HCT116 (cell line): ENCODE measurements at regions not wholly inside any gene's neighbourhood (a gene's known extent, or its start where the extent isn't known, plus 50 kb on each side); places are given as distances from the start of the nearest gene placed in this dataset.

Source experiments
- ATAC-seq: fragments of 200-7000 bp; cut with Tn5 transposase; 2 replicates; pipeline ENCODE4 v1.9.1; 2020; ENCODE audit warnings: mild to moderate bottlenecking, moderate library complexity
- BruUV-seq: library from RNA; stranded (reverse); fragments of 400-500 nt; replicated peaks from 2 replicates; lab custom pipeline; 2021; lab: Mats Ljungman, UMichigan
- CTCF ChIA-PET: fragments of 300-600 bp; sonication (Branson Sonifier 250); formaldehyde crosslinking; loops from one replicate; lab custom pipeline; 2021; ENCODE audit warnings: antibody characterized with exemption; lab: Charles Lee
- POLR2A ChIA-PET: fragments of 300-600, 350-600 bp; sonication (Branson Sonifier 250); formaldehyde crosslinking; loops from one replicate; lab custom pipeline; 2021; ENCODE audit warnings: antibody characterized with exemption; lab: Charles Lee
- RAD21 ChIA-PET, 2 experiments: fragments of 300-600 bp; sonication (Branson Sonifier 250); formaldehyde crosslinking; loops; one replicate each; lab custom pipeline; 2023; ENCODE audit warnings: low total read pairs in 2 of 2; ENCODE audit not compliant: uncharacterized antibody in 2 of 2, unreplicated experiment in 2 of 2, low non-redundant PET in 1 of 2; lab: Charles Lee
- DNase-seq: peaks from one replicate; pipeline ENCODE4 v3.0.0-alpha.2; 2010; ENCODE audit warnings: low read depth, low spot score
- H2AFZ ChIP-seq: fragments of 200-600 bp; shearing (Covaris generic), sonication (generic); 2 replicates; pipeline ENCODE4 v1.6.1; 2017; ENCODE audit warnings: low read depth, mixed run types, mixed read lengths, antibody characterized with exemption, low read length; ENCODE audit not compliant: poor library complexity, severe bottlenecking
- H3K27ac ChIP-seq: 2 replicates; pipeline ENCODE4 v1.5.1; 2012; ENCODE audit warnings: low read depth, low read length
- H3K27me3 ChIP-seq: fragments of 200-600 bp; sonication (generic); 2 replicates; pipeline ENCODE4 v1.6.1; 2016; ENCODE audit warnings: mixed run types, low read length, mixed read lengths; ENCODE audit not compliant: insufficient read depth
- H3K36me3 ChIP-seq, 2 experiments: fragments of 200-500 bp in 1 of 2; fragments of 200-600 bp in 1 of 2; sonication (Bioruptor generic) in 1 of 2; sonication (generic) in 1 of 2; 2 replicates each; pipeline versions ENCODE4 v1.5.1 to v1.6.1; 2014 to 2016; ENCODE audit warnings: low read length in 2 of 2, inconsistent platforms in 1 of 2, mixed read lengths in 1 of 2, mixed run types in 1 of 2; ENCODE audit not compliant: insufficient read depth in 2 of 2, control insufficient read depth in 1 of 2
- H3K4me1 ChIP-seq, 2 experiments: fragments of 200-600 bp in 1 of 2; sonication (generic) in 1 of 2; 2 replicates each; pipeline versions ENCODE4 v1.5.1 to v1.6.1; 2012 to 2017; ENCODE audit warnings: low read length in 2 of 2, inconsistent platforms in 1 of 2, mild to moderate bottlenecking in 1 of 2, mixed read lengths in 1 of 2, mixed run types in 1 of 2, moderate library complexity in 1 of 2; ENCODE audit not compliant: insufficient read depth in 2 of 2, control insufficient read depth in 1 of 2
- H3K4me2 ChIP-seq: fragments of 200-600 bp; sonication (generic); 2 replicates; pipeline ENCODE4 v1.6.1; 2017; ENCODE audit warnings: mixed run types, low read length, mixed read lengths
- H3K4me3 ChIP-seq, 2 experiments: fragments of 200-600 bp in 1 of 2; sonication (generic) in 1 of 2; replicated peaks in 1 of 2; 2 replicates each; pipeline ENCODE4 v1.5.1; 2011 to 2016; ENCODE audit warnings: low read length in 2 of 2, control low read depth in 1 of 2, low read depth in 1 of 2, mild to moderate bottlenecking in 1 of 2, mixed read lengths in 1 of 2, mixed run types in 1 of 2
- H3K79me2 ChIP-seq: fragments of 200-600 bp; sonication (generic); 2 replicates; pipeline ENCODE4 v1.6.1; 2017; ENCODE audit warnings: mild to moderate bottlenecking, mixed run types, low read length, moderate library complexity, mixed read lengths; ENCODE audit not compliant: insufficient read depth
- H3K9ac ChIP-seq: fragments of 200-600 bp; sonication (generic); 2 replicates; pipeline ENCODE4 v1.6.1; 2016; ENCODE audit warnings: low read length, mixed read lengths
- H3K9me2 ChIP-seq: fragments of 200-600 bp; sonication (generic), shearing (Covaris generic); 2 replicates; pipeline ENCODE4 v1.6.1; 2017; ENCODE audit warnings: mixed run types, mild to moderate bottlenecking, moderate library complexity; ENCODE audit not compliant: insufficient read depth
- H3K9me3 ChIP-seq, 2 experiments: fragments of 200-500 bp in 1 of 2; fragments of 200-600 bp in 1 of 2; sonication (Bioruptor generic) in 1 of 2; sonication (generic) in 1 of 2; 2 replicates each; pipeline ENCODE4 v1.6.1; 2014 to 2017; ENCODE audit warnings: low read length in 2 of 2, mixed read lengths in 2 of 2, inconsistent platforms in 1 of 2, low read depth in 1 of 2, mild to moderate bottlenecking in 1 of 2, mixed run types in 1 of 2, moderate library complexity in 1 of 2; ENCODE audit not compliant: control insufficient read depth in 1 of 2, insufficient read depth in 1 of 2
- H4K20me1 ChIP-seq: fragments of 200-600 bp; sonication (generic), shearing (Covaris generic); 2 replicates; pipeline ENCODE4 v1.6.1; 2017; ENCODE audit warnings: mixed run types, mild to moderate bottlenecking, moderate library complexity; ENCODE audit not compliant: insufficient read depth
- ATF3 ChIP-seq: IDR thresholded peaks from 2 replicates; pipeline ENCODE4 v1.6.1; 2012
- CBX3 ChIP-seq: IDR thresholded peaks from 2 replicates; pipeline ENCODE4 v1.6.1; 2012; ENCODE audit warnings: low read depth
- CTCF ChIP-seq, 3 experiments: fragments of 200-600 bp in 1 of 3; sonication (generic) in 1 of 3; IDR thresholded peaks in 2 of 3; conservative IDR thresholded peaks in 1 of 3; 2 replicates each; pipeline ENCODE4 v1.5.1; 2012 to 2017; ENCODE audit warnings: low read depth in 2 of 3, low read length in 2 of 3, antibody characterized with exemption in 1 of 3, borderline replicate concordance in 1 of 3, control low read depth in 1 of 3, mild to moderate bottlenecking in 1 of 3, mixed read lengths in 1 of 3, mixed run types in 1 of 3, moderate library complexity in 1 of 3; ENCODE audit not compliant: insufficient read depth in 1 of 3
- EGR1 ChIP-seq: IDR thresholded peaks from 2 replicates; pipeline ENCODE4 v1.6.1; 2012; ENCODE audit warnings: low read depth
- ELF1 ChIP-seq: IDR thresholded peaks from 2 replicates; pipeline ENCODE4 v1.6.1; 2012; ENCODE audit warnings: low read depth, borderline replicate concordance
- EZH2 ChIP-seq: fragments of 200-600 bp; sonication (generic); IDR thresholded peaks from 2 replicates; pipeline ENCODE4 v1.6.1; 2017; ENCODE audit warnings: antibody characterized with exemption, mixed run types
- FOSL1 ChIP-seq: IDR thresholded peaks from 2 replicates; pipeline ENCODE4 v1.6.1; 2012; ENCODE audit warnings: low read depth
- JUND ChIP-seq: IDR thresholded peaks from 2 replicates; pipeline ENCODE4 v1.6.1; 2012
- POLR2A ChIP-seq: IDR thresholded peaks from 2 replicates; pipeline ENCODE4 v1.7.0; 2011; ENCODE audit warnings: borderline replicate concordance; ENCODE audit not compliant: insufficient read depth, insufficient read length; ENCODE audit errors: extremely low read depth
- POLR2AphosphoS5 ChIP-seq: IDR thresholded peaks from 2 replicates; pipeline ENCODE4 v1.6.1; 2011; ENCODE audit warnings: mild to moderate bottlenecking, low read depth, low read length, moderate library complexity
- RAD21 ChIP-seq: IDR thresholded peaks from 2 replicates; pipeline ENCODE4 v1.6.1; 2012; ENCODE audit warnings: low read depth, mild to moderate bottlenecking
- SP1 ChIP-seq: IDR thresholded peaks from 2 replicates; pipeline ENCODE4 v1.6.1; 2012; ENCODE audit warnings: low read depth
- SRF ChIP-seq: IDR thresholded peaks from 2 replicates; pipeline ENCODE4 v1.6.1; 2012; ENCODE audit warnings: low read depth
- YY1 ChIP-seq: IDR thresholded peaks from 2 replicates; pipeline ENCODE4 v1.6.1; 2011; ENCODE audit warnings: low read length, low read depth, moderate library complexity, mild to moderate bottlenecking; ENCODE audit not compliant: insufficient replicate concordance; ENCODE audit errors: extremely low read depth
- ZFX ChIP-seq: fragments of 450-650 bp; IDR thresholded peaks from 2 replicates; pipeline ENCODE4 v1.6.1; 2017
- intact Hi-C: fragments of 100-400 bp; cut with micrococcal nuclease; formaldehyde crosslinking; loops from 2 replicates; pipeline ENCODE4 v1.10.0; 2022
- TF ChIP-seq, protein P1 (sequence below): IDR thresholded peaks from 2 replicates; pipeline ENCODE4 v1.6.1; 2012; ENCODE audit warnings: low read depth

- no peak for ATAC-seq
- no peak overlapping the region for H3K4me3 ChIP-seq
- no peak overlapping the region for H3K4me2 ChIP-seq
- H3K9me2 ChIP-seq, result no peaks in the 10 kb centered on the region
- no peaks in the 10 kb centered on the region for H3K27me3 ChIP-seq
- no peak for TF ChIP-seq SRF
- no peak for TF ChIP-seq ZFX
- no peak for TF ChIP-seq ELF1
- TF ChIP-seq EGR1, result no peak
- TF ChIP-seq POLR2AphosphoS5, result no peak
- no peak for TF ChIP-seq JUND
- TF ChIP-seq POLR2A, result no peak
- TF ChIP-seq YY1, result no peak
- no peak for TF ChIP-seq RAD21
- no peak for TF ChIP-seq FOSL1
- TF ChIP-seq ATF3, result no peak
- TF ChIP-seq EZH2, result no peak
- TF ChIP-seq, all 23 proteins: peak for 0
- Histone ChIP-seq H3K36me3 (no peaks in the 10 kb centered on the region), H3K9ac (no peak overlapping the region), H3K79me2 (no peaks in the 10 kb centered on the region), H3K27ac (no peak overlapping the region), H3K4me1 (no peaks in the 10 kb centered on the region), H3K9me3 (peaks cover 4 to 50% of the 10 kb centered on the region in 2 experiments; a peak in 2 of 4 replicates), H4K20me1 (no peaks in the 10 kb centered on the region), H2AFZ (no peak overlapping the region)
- ChIA-PET RAD21 (no interaction called here), POLR2A (no interaction called here), CTCF (no interaction called here)
- no peak for DNase-seq
- BruUV-seq, result no TSS peak
- intact Hi-C loops, result no loop called here
Observed at GRCh38 chr19:28862238-28862637, 350.7 kb downstream of the UQCRFS1 start.

- Histone ChIP-seq H3K4me1 (no peaks in the 10 kb centered on the region), H4K20me1 (no peaks in the 10 kb centered on the region), H3K9ac (no peak overlapping the region), H3K9me2 (no peaks in the 10 kb centered on the region), H3K36me3 (no peaks in the 10 kb centered on the region), H3K4me3 (no peak overlapping the region), H3K79me2 (no peaks in the 10 kb centered on the region), H3K27me3 (no peaks in the 10 kb centered on the region), H3K4me2 (no peak overlapping the region), H3K9me3 (peaks cover 4 to 46% of the 10 kb centered on the region in 2 experiments; a peak in 2 of 4 replicates), H3K27ac (no peak overlapping the region), H2AFZ (no peak overlapping the region)
- DNase-seq (no peak), ATAC-seq (no peak)
- TF ChIP-seq EGR1 (no peak), RAD21 (no peak), YY1 (no peak), EZH2 (no peak), FOSL1 (no peak), POLR2AphosphoS5 (no peak), SRF (no peak), ELF1 (no peak), POLR2A (no peak), ZFX (no peak), CBX3 (no peak), SP1 (no peak), CTCF (IDR thresholded peaks at IDR 0.05 in 2 of 3, conservative IDR thresholded peaks at IDR 0.05 in 1 of 3; ENCODE audit: borderline replicate concordance in 1 of 3, insufficient read depth in 1 of 3, low read depth in 2 of 3, low read length in 2 of 3) (no peak)
- TF ChIP-seq, protein P1, sequence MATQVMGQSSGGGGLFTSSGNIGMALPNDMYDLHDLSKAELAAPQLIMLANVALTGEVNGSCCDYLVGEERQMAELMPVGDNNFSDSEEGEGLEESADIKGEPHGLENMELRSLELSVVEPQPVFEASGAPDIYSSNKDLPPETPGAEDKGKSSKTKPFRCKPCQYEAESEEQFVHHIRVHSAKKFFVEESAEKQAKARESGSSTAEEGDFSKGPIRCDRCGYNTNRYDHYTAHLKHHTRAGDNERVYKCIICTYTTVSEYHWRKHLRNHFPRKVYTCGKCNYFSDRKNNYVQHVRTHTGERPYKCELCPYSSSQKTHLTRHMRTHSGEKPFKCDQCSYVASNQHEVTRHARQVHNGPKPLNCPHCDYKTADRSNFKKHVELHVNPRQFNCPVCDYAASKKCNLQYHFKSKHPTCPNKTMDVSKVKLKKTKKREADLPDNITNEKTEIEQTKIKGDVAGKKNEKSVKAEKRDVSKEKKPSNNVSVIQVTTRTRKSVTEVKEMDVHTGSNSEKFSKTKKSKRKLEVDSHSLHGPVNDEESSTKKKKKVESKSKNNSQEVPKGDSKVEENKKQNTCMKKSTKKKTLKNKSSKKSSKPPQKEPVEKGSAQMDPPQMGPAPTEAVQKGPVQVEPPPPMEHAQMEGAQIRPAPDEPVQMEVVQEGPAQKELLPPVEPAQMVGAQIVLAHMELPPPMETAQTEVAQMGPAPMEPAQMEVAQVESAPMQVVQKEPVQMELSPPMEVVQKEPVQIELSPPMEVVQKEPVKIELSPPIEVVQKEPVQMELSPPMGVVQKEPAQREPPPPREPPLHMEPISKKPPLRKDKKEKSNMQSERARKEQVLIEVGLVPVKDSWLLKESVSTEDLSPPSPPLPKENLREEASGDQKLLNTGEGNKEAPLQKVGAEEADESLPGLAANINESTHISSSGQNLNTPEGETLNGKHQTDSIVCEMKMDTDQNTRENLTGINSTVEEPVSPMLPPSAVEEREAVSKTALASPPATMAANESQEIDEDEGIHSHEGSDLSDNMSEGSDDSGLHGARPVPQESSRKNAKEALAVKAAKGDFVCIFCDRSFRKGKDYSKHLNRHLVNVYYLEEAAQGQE, result no peak
- no TSS peak for BruUV-seq
- intact Hi-C loops, result no loop called here
- ChIA-PET RAD21 (no interaction called here), CTCF (no interaction called here), POLR2A (no interaction called here)
Observed at GRCh38 chr19:28859811-28860210, 353.1 kb downstream of the UQCRFS1 start.
